SIG-M5 treated with dmso at 0.1 percent for 504 hours (cell line): ENCODE measurements at regions not wholly inside any gene's neighbourhood (a gene's known extent, or its start where the extent isn't known, plus 50 kb on each side); places are given as distances from the start of the nearest gene placed in this dataset.

Experiments used
- DNase-seq: peaks from one replicate; lab custom pipeline; 2025; ENCODE audit not compliant: unreplicated experiment; lab: John Stamatoyannopoulos, UW

GRCh38 chr5:67434466-67434865 lies 237.9 kb upstream of the CD180 start:
- DNase-seq, result no peak

DNA sequence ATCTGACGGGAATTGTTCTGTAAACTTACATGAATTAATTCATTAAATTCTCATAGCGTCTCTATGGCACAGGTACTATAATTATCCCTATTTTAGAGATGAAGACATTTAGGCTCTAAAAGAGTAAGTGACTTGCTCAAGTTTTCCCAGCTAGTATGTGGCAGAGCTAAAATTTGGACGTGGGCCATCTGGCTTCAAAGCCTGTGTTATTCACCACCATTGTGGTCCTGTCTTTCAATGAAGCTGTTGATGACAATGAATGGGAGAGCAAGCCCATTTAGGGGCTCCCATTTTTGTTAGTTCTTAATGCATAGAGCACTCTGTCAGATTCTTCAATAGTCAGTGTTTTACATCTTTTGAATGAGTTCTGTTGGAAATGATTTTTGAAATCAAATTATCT lies 236.0 kb upstream of the CD180 start:
- DNase-seq, result no peak

DNA sequence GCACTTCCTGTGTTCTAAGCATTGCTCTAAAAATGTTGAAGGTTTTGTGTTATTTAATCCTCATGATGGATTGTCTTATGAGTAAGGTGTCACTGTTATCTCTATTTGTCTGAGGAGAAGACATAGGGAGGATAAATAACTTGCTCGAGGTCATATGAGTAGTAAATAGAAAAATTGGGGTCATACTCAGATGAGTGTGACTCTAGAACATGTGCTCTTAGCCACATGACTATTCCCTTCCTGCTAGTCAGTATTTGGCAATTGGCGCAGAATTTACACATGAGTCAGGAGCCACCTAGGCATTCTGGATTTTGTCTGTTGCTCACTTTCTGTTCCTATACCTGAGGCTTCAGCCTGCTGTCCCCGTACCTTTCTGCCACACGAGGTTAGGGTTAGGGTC lies 234.6 kb upstream of the CD180 start:
- no peak for DNase-seq

GRCh38 chr5:67427850-67428298 lies 231.3 kb upstream of the CD180 start:
- no peak for DNase-seq

DNA sequence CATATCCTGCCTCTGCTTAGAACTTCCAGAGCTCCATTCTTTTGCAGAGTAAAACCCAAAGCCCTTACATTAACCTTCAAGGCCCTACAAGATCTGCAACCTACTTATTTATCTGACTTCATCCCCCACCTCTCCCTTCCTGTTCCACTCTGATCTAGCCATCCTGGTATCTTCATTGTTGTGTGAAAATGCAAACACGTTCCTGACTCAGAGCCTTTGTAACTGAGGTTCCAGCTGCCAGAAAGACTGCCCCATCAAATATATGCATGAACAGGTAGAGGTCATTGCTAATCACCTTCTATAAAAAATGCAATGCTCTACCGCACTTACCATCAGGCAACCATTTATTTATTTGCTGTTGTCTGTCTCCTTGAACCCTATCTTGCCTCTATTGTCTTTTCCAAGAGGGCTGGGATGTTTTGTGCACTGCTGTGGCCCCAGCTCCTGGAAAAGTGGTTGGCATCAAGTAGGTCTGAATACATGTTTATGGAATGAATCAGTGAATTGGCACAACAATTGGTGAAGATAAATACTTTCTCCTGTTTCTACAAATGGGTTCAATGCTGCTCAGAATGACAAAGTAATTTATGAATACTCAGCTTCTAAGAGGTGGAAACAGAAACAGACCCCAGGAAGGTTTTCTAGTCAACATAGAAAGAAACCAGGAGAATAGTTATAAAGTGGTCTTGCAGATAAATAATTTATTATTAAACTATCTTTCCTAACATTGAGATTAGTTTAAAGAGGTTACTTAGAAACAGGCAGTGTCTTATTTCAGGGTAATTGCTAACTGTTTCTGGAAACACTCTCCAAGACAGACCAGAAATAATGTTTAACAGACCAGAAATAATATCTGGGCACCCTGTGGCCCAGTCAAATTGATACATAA lies 230.6 kb upstream of the CD180 start:
- no peak for DNase-seq

DNA sequence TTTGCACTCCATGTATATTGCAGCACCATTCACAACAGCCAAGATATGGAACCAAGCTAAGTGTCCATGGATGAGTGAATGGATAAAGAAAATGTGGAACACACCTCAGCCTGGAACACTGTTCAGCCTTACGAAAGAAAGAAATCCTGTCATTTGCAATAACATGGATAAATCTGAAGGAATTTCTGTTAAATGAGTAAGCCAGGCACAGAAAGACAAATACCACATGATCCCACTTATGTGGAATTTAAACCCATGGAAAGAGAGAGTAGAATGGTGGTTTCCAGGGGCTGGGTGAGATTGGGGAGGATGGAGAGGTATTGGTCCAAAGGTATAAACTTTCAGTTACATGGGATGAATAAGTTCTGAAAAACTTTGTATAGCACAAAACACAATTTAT lies 228.9 kb upstream of the CD180 start:
- DNase-seq, result no peak

- no peak for DNase-seq
Observed at GRCh38 chr5:67417839-67418238, 221.2 kb upstream of the CD180 start.

- no peak for DNase-seq
Observed at GRCh38 chr5:67416986-67417385, 220.4 kb upstream of the CD180 start.

DNA sequence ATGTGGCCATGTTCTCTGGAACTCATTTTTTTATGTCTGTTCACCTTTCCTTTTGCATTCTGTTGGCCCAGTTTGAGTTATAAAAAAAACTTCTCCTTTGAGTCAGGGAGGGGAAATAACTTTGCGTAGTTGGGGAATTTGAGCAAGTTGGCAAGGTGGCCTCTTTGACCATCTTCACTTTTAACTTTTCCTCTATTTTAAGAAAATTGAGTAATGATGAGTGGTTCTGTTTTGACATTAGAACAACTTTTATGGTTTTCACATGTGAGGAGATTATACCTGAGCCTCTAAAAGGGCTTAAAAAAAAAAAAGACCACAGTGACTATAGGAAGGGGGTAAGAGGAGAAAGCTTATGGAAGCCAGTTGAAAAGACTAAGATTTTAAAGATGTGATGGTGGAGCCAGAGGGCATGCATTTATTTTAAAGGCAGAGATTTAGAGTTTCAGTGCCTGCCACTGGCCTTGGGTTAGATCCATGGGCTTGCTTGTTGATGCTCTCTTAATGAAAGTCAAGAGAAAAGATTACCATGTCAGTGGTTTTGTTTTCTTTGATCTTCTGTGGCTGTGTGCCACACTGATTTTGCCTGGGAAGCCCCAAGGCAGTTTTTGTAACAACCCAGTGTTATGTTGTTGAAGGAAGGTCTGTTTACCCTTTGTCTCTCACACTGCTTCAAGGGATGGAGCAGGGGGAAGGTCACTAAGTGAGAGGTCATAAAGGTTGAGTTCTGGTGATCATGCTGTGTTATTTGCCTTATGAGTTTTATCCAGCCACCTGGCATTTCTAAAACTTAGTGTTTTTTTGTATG lies 219.7 kb upstream of the CD180 start:
- no peak for DNase-seq

DNA sequence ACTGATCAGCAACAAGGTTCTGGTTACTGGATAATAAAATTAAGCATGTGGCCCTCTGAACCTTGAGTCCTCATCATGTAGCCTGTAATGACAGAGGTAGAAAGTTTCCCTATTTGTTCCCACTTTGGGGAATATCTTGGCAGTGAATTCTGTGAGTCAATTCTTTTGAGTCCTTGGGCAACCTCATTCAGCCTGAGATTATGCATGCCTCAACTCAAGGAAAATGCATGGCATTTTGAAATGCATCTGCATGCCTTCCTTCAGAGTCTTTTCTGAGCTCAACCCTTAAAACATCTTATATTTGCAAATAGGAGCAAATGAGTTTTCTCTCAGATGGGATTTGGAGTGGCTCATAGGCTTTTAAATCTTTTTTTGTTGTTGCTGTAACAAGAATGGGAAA lies 218.1 kb upstream of the CD180 start:
- no peak for DNase-seq

- no peak for DNase-seq
Observed at GRCh38 chr5:67413721-67414120, 217.1 kb upstream of the CD180 start.

- DNase-seq, result no peak
Observed at GRCh38 chr5:67409126-67409777, 212.7 kb upstream of the CD180 start.

DNA sequence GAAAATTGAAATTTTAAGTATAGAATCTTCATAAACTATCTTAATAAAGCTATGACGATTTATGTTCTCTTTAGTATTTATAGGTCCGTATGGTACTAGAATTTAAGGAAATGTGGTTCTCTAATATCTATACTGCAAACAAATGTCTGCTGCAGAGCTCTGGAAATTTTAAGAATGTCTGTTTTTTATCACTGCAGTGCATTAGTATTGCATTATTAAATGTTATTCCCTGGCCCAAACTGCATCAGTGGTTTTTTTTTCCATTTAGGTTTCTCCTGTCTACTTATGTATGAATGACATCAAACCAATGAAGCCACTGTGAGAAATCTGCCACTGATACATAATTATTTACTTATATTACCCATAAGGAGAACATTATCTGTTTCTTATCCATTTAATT lies 211.4 kb upstream of the CD180 start:
- DNase-seq, result no peak

DNA sequence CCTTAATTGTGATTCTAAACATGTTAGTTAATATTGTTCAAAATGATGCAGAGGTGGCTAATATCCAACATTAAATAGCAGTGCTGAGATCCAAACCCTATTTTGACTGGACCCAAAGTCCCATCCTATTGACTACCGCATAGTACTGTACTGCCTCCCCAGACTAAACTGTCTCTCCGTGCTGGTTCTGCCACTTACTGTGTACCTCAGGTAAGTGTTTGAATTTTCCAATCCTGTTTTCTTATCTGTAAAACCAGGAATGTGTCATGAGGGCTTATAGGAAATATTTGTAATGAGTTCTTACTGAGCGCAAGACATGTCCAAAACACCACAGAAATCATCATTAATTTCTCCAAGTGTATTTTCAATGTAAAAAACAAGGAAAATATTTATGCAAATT lies 209.2 kb upstream of the CD180 start:
- DNase-seq, result no peak

DNA sequence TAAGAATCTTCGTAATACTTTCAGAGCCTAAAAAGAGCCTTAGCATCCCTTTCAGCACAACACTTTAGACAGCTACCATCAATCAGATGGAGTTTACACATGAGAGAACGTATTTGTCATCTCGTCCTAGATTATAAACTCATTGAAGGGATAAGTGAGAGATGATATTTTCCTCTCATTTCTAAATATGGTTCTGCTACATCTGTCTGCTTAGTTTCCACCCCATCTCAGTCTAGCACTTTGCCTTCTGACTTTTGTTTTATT lies 208.4 kb upstream of the CD180 start:
- DNase-seq, result no peak

- DNase-seq, result no peak
Observed at GRCh38 chr5:67404256-67405100, 207.9 kb upstream of the CD180 start.

- no peak for DNase-seq
Observed at GRCh38 chr5:67402526-67402925, 205.9 kb upstream of the CD180 start.

DNA sequence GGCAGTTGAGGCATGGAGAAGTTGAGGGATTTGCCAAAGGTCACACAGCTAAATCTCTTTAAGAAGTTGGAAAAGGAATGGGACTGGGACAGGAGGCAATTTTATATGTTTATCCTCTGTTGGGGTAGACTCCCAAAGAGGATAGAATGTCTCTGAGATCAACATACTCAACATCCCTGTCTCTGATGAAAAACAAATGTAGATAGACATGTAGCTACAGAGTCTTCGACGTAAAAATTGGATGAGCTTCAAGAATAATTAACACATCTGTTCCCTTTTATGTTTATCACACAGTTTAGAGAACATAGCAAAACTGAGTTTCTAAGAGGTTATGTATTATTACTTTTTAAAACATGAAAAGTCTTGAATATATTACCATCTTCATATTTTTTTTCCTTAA lies 204.6 kb upstream of the CD180 start:
- DNase-seq, result no peak

DNA sequence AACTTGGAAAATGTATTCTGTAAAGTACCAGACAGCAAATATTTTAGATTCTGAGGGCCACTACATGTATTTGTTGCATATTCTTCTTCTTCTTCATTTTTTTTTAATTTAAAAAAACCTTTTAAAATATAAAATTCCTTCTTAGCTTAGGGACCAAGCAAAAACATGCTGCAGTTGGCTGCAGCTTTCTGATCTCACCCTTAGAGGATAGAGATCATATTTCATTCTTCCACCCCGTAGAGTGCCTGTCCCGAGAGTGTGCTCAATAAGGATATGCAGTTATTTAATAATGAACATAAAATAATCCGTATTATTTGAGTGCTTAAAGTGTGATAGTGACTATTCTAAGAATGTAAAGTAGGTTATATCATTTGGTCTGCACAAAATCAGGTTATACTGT lies 204.2 kb upstream of the CD180 start:
- no peak for DNase-seq

GRCh38 chr5:67395790-67396418 lies 199.3 kb upstream of the CD180 start:
- DNase-seq, result no peak

DNA sequence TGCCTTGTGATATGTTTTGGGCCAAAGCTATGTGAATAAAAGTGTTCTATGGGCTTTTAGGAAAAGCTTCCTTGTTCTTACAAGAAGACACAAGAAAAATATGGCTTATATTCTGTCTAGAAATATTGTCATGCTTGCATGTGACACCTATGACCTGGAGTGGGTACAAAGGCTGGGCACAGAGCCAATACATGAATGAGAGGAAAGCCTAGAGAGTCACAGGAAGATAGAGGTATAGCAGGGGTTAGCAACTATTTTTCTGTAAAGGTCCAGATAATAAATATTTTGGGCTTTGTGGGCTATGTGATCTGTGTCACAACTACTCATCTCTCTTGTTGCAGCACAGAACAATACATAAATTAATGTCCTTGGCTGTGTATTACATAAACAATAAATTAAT lies 196.6 kb upstream of the CD180 start:
- DNase-seq, result no peak
